ENCODE measurements at regions not wholly inside any gene's neighbourhood (a gene's known extent, or its start where the extent isn't known, plus 50 kb on each side); places are given as distances from the start of the nearest gene placed in this dataset.

GRCh38 chr9:13529321-13530104 is 250.0 kb upstream of the MPDZ start:
- DNase-seq (ENCODE audit: low spot score), result no peak
- no peaks in the 10 kb centered on the region for H3K9me3 ChIP-seq (ENCODE audit: low read length)
- H3K27ac ChIP-seq (ENCODE audit: low read depth, low read length, poor library complexity, severe bottlenecking), result no peak overlapping the region
- TF ChIP-seq EZH2phosphoT487 (IDR thresholded peaks at IDR 0.05; ENCODE audit: borderline replicate concordance, low read depth, low read length) (no peak), CTCF (conservative IDR thresholded peaks at IDR 0.05; ENCODE audit: low read length) (no peak)
- no peaks in the 10 kb centered on the region for H4K20me1 ChIP-seq (ENCODE audit: insufficient read depth, low read length)
- intact Hi-C loops (cut with micrococcal nuclease; ENCODE audit: unreplicated experiment), result no loop called here
- ChIA-PET CTCF (ENCODE audit: unreplicated experiment) (no interaction called here), POLR2A (interaction anchor here (0.5 to 0.6 kb wide), 2 partner anchors 559 to 1057 kb away, joined by 3 to 5 read pairs; no protein-coding TSS in a partner anchor)
- no TSS peak for BruUV-seq (replicated peaks)
- no peaks in the 10 kb centered on the region for H3K9me2 ChIP-seq (ENCODE audit: insufficient read depth, low read length)
- H3K4me2 ChIP-seq (ENCODE audit: low read length), result no peak overlapping the region
- no peak overlapping the region for H3K4me3 ChIP-seq (ENCODE audit: low read depth, low read length, poor library complexity, severe bottlenecking)
- no peaks in the 10 kb centered on the region for H3K79me2 ChIP-seq (ENCODE audit: insufficient read depth, low read depth, low read length)
- no peaks in the 10 kb centered on the region for H3K36me3 ChIP-seq (ENCODE audit: insufficient read depth, low read length)
- H2AFZ ChIP-seq (ENCODE audit: low read length), result no peak overlapping the region
- H3K4me1 ChIP-seq (ENCODE audit: insufficient read depth, low read length, poor library complexity, severe bottlenecking), result no peaks in the 10 kb centered on the region

GRCh38 chr9:13524245-13524644 is 244.8 kb upstream of the MPDZ start:
- POLR2A ChIA-PET, result no interaction called here
- no peaks in the 10 kb centered on the region for H3K4me1 ChIP-seq (ENCODE audit: insufficient read depth, low read length, poor library complexity, severe bottlenecking)
- no TSS peak for BruUV-seq (replicated peaks)
- no peaks in the 10 kb centered on the region for H3K9me2 ChIP-seq (ENCODE audit: insufficient read depth, low read length)
- no peaks in the 10 kb centered on the region for H3K36me3 ChIP-seq (ENCODE audit: insufficient read depth, low read length)
- intact Hi-C loops (cut with micrococcal nuclease; ENCODE audit: unreplicated experiment), result no loop called here
- no peaks in the 10 kb centered on the region for H3K79me2 ChIP-seq (ENCODE audit: insufficient read depth, low read depth, low read length)
- no peak overlapping the region for H3K4me2 ChIP-seq (ENCODE audit: low read length)
- no peak overlapping the region for H2AFZ ChIP-seq (ENCODE audit: low read length)
- no peak for DNase-seq (ENCODE audit: low spot score)
- H4K20me1 ChIP-seq (ENCODE audit: insufficient read depth, low read length), result no peaks in the 10 kb centered on the region
- no peak for TF ChIP-seq EZH2phosphoT487 (IDR thresholded peaks at IDR 0.05; ENCODE audit: borderline replicate concordance, low read depth, low read length)
- no peak for TF ChIP-seq CTCF (conservative IDR thresholded peaks at IDR 0.05; ENCODE audit: low read length)
- no peaks in the 10 kb centered on the region for H3K9me3 ChIP-seq (ENCODE audit: low read length)
- H3K4me3 ChIP-seq (ENCODE audit: low read depth, low read length, poor library complexity, severe bottlenecking), result no peak overlapping the region
- CTCF ChIA-PET (ENCODE audit: unreplicated experiment), result no interaction called here
- H3K27ac ChIP-seq (ENCODE audit: low read depth, low read length, poor library complexity, severe bottlenecking), result no peak overlapping the region

- no TSS peak for BruUV-seq (replicated peaks)
- Histone ChIP-seq H3K9me2 (ENCODE audit: insufficient read depth, low read length) (no peaks in the 10 kb centered on the region), H3K4me1 (ENCODE audit: insufficient read depth, low read length, poor library complexity, severe bottlenecking) (no peaks in the 10 kb centered on the region), H3K4me3 (ENCODE audit: low read depth, low read length, poor library complexity, severe bottlenecking) (no peak overlapping the region), H2AFZ (ENCODE audit: low read length) (no peak overlapping the region), H3K9me3 (ENCODE audit: low read length) (no peaks in the 10 kb centered on the region), H4K20me1 (ENCODE audit: insufficient read depth, low read length) (no peaks in the 10 kb centered on the region), H3K27ac (ENCODE audit: low read depth, low read length, poor library complexity, severe bottlenecking) (no peak overlapping the region), H3K4me2 (ENCODE audit: low read length) (no peak overlapping the region), H3K79me2 (ENCODE audit: insufficient read depth, low read depth, low read length) (no peaks in the 10 kb centered on the region), H3K36me3 (ENCODE audit: insufficient read depth, low read length) (no peaks in the 10 kb centered on the region)
- intact Hi-C loops (cut with micrococcal nuclease; ENCODE audit: unreplicated experiment), result no loop called here
- POLR2A ChIA-PET, result no interaction called here
- no peak for TF ChIP-seq EZH2phosphoT487 (IDR thresholded peaks at IDR 0.05; ENCODE audit: borderline replicate concordance, low read depth, low read length)
- no peak for TF ChIP-seq CTCF (conservative IDR thresholded peaks at IDR 0.05; ENCODE audit: low read length)
- DNase-seq (ENCODE audit: low spot score), result no peak
- CTCF ChIA-PET (ENCODE audit: unreplicated experiment), result no interaction called here
These were observed 240.6 kb upstream of the MPDZ start for GRCh38 chr9:13520069-13520468.

Measured in OCI-LY7 (cell line).